ENCODE measurements at regions not wholly inside any gene's neighbourhood (a gene's known extent, or its start where the extent isn't known, plus 50 kb on each side); places are given as distances from the start of the nearest gene placed in this dataset.
"Not testable (repeated sequence)": the region's sequence is repeated elsewhere in the genome, so short reads cannot be mapped to it uniquely, and the experiment has no call there.

GRCh38 chr5:25095261-25095660 is 450.5 kb upstream of the CDH10 start:
- Mint-ChIP-seq H3K9me3 (peaks cover 4% of the 10 kb centered on the region), H3K4me1 (no peaks in the 10 kb centered on the region), H3K27ac (ENCODE audit: unreplicated experiment) (no peak overlapping the region), H3K27me3 (ENCODE audit: low read depth) (no peaks in the 10 kb centered on the region), H3K36me3 (ENCODE audit: low read depth) (no peaks in the 10 kb centered on the region), H3K4me3 (no peak overlapping the region)
- TF ChIP-seq, protein P1, sequence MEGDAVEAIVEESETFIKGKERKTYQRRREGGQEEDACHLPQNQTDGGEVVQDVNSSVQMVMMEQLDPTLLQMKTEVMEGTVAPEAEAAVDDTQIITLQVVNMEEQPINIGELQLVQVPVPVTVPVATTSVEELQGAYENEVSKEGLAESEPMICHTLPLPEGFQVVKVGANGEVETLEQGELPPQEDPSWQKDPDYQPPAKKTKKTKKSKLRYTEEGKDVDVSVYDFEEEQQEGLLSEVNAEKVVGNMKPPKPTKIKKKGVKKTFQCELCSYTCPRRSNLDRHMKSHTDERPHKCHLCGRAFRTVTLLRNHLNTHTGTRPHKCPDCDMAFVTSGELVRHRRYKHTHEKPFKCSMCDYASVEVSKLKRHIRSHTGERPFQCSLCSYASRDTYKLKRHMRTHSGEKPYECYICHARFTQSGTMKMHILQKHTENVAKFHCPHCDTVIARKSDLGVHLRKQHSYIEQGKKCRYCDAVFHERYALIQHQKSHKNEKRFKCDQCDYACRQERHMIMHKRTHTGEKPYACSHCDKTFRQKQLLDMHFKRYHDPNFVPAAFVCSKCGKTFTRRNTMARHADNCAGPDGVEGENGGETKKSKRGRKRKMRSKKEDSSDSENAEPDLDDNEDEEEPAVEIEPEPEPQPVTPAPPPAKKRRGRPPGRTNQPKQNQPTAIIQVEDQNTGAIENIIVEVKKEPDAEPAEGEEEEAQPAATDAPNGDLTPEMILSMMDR (conservative IDR thresholded peaks at IDR 0.05): no peak
- DNase-seq (ENCODE audit: low read depth, low spot score): no peak

DNA sequence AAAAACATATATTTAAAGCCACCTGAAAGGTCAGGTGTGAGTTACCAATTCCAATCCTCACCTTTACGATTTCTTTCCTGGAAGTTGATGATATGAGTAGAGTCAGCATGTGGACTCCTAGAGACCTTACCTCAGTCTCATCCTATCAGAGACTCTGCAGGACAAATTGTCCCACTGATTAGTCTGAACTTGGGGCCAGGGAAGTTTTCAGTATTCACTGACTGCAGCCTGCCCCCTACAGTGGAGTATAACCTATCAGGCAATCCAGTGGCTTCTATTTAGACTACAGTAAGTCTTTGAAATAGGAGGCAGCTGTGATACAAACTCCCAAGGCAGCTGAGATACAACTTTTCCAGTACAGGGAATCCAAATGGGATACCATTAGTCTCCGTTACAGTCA is 449.4 kb upstream of the CDH10 start:
- no peak overlapping the region for H3K27ac Mint-ChIP-seq (ENCODE audit: unreplicated experiment)
- TF ChIP-seq, protein P1 (conservative IDR thresholded peaks at IDR 0.05): no peak
- no peak for DNase-seq (ENCODE audit: low read depth, low spot score)
- H3K4me3 Mint-ChIP-seq: no peak overlapping the region
- H3K9me3 Mint-ChIP-seq: peaks cover 2% of the 10 kb centered on the region
- no peaks in the 10 kb centered on the region for H3K36me3 Mint-ChIP-seq (ENCODE audit: low read depth)
- no peaks in the 10 kb centered on the region for H3K4me1 Mint-ChIP-seq
- no peaks in the 10 kb centered on the region for H3K27me3 Mint-ChIP-seq (ENCODE audit: low read depth)

GRCh38 chr5:25091921-25092320 is 447.1 kb upstream of the CDH10 start:
- DNase-seq (ENCODE audit: low read depth, low spot score): no peak
- TF ChIP-seq, protein P1 (conservative IDR thresholded peaks at IDR 0.05): no peak
- Mint-ChIP-seq H3K27ac (ENCODE audit: unreplicated experiment) (no peak overlapping the region), H3K4me1 (no peaks in the 10 kb centered on the region), H3K9me3 (peaks cover 2% of the 10 kb centered on the region), H3K36me3 (ENCODE audit: low read depth) (no peaks in the 10 kb centered on the region), H3K27me3 (ENCODE audit: low read depth) (no peaks in the 10 kb centered on the region), H3K4me3 (no peak overlapping the region)

DNA sequence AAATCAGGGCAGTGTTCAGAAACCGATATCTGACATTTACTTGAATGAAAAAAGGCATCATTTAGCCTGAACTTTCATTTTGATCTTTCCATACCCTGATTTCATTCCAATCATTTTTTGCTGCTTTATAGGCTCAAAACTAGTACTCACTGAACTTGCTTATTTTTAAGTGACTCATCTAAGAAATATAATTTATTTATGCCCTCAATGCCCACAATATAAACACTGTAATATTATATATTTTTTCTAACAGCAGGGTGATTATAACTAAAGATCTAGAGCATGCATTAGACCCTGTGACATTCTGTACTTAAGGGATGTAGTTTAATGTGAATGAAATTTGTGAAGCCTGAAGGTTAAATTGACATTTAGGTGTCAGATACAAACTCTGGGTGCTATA is 446.1 kb upstream of the CDH10 start:
- Mint-ChIP-seq H3K4me1 (no peaks in the 10 kb centered on the region), H3K9me3 (peaks cover 2% of the 10 kb centered on the region), H3K27me3 (ENCODE audit: low read depth) (no peaks in the 10 kb centered on the region), H3K36me3 (ENCODE audit: low read depth) (no peaks in the 10 kb centered on the region), H3K27ac (ENCODE audit: unreplicated experiment) (no peak overlapping the region), H3K4me3 (no peak overlapping the region)
- no peak for DNase-seq (ENCODE audit: low read depth, low spot score)
- TF ChIP-seq, protein P1 (conservative IDR thresholded peaks at IDR 0.05): no peak

DNA sequence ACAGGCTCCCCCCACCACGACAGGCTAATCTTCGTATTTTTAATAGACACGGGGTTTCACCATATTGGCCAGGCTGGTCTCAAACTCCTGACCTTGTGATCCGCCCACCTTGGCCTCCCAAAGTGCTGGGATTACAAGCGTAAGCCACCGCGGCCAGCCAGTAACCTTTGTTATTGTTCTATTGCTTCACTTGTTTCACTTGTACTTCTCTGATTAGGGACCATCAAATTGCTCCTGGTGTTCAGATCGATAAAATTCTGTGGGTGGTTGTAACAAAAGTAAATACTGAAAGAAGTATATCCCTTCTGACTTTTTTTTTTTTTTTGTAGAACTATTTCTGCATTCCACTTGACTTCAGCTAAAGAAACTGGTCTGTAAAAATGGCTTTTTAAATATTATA is 445.5 kb upstream of the CDH10 start:
- Mint-ChIP-seq H3K4me3 (no peak overlapping the region), H3K27ac (ENCODE audit: unreplicated experiment) (no peak overlapping the region), H3K4me1 (no peaks in the 10 kb centered on the region)

DNA sequence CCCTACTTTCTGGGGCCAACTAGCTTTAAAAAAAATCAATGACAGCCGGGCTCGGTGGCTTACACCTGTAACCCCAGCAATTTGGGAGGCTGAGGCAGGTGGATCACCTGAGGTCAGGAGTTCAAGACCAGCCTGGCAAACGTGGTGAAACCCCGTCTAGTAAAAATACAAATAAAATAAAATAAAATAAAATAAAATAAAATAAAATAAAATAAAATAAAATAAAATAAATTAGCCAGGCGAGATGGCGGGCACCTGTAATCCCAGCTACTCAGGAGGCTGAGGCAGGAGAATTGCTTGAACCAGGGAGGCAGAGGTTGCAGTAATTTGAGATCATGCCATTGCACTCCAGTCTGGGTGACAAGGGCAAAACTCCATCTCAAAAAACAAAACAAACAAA is 443.9 kb upstream of the CDH10 start:
- not testable (repeated sequence) for H3K27ac Mint-ChIP-seq (ENCODE audit: unreplicated experiment); DNase-seq (ENCODE audit: low read depth, low spot score); H3K4me1 Mint-ChIP-seq; H3K27me3 Mint-ChIP-seq (ENCODE audit: low read depth); H3K9me3 Mint-ChIP-seq; H3K4me3 Mint-ChIP-seq; H3K36me3 Mint-ChIP-seq (ENCODE audit: low read depth)

More for the DNA sequence above, 445.5 kb upstream of the CDH10 start:
- TF ChIP-seq, protein P1 (conservative IDR thresholded peaks at IDR 0.05): no peak
- no peaks in the 10 kb centered on the region for H3K27me3 Mint-ChIP-seq (ENCODE audit: low read depth)
- H3K9me3 Mint-ChIP-seq: peaks cover 2% of the 10 kb centered on the region
- DNase-seq (ENCODE audit: low read depth, low spot score): no peak
- H3K36me3 Mint-ChIP-seq (ENCODE audit: low read depth): no peaks in the 10 kb centered on the region

- not testable (repeated sequence) for H3K9me3 Mint-ChIP-seq; H3K27ac Mint-ChIP-seq (ENCODE audit: unreplicated experiment); H3K36me3 Mint-ChIP-seq (ENCODE audit: low read depth); DNase-seq (ENCODE audit: low read depth, low spot score); H3K4me1 Mint-ChIP-seq; H3K27me3 Mint-ChIP-seq (ENCODE audit: low read depth)
- peak overlapping the region; percentile 52 for H3K4me3 Mint-ChIP-seq
Observed at GRCh38 chr5:25083261-25083660, 438.5 kb upstream of the CDH10 start.

Measured in neural crest cell (in vitro differentiated cells).